GM19328 (cell line): ENCODE measurements at regions not wholly inside any gene's neighbourhood (a gene's known extent, or its start where the extent isn't known, plus 50 kb on each side); places are given as distances from the start of the nearest gene placed in this dataset.

Source experiments
- ATAC-seq: cut with Tn5 transposase; IDR thresholded peaks from one replicate; pipeline ENCODE4 v1.9.1; 2021; ENCODE audit warnings: mild to moderate bottlenecking, moderate library complexity; ENCODE audit not compliant: unreplicated experiment

DNA sequence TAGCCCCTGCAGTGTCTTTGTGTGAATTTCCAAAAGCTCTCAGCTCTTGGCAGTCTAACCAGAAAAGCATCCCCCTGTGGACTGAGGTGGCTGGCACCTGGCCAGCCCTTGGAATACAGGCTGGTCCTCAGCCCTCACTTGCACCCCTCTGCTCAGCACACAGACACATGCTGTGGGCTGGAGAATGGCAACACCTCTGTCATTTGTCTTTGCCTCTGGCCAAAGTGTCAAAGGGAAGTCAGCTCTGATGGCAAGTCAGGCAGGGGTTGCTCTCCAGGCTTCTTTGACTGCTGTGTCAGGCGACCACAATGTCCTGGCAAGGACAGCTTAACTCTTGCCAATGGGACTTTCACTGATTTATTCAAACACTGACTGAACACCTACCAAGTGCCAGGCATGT is 724.8 kb downstream of the INHBA start:
- ATAC-seq, result no peak

DNA sequence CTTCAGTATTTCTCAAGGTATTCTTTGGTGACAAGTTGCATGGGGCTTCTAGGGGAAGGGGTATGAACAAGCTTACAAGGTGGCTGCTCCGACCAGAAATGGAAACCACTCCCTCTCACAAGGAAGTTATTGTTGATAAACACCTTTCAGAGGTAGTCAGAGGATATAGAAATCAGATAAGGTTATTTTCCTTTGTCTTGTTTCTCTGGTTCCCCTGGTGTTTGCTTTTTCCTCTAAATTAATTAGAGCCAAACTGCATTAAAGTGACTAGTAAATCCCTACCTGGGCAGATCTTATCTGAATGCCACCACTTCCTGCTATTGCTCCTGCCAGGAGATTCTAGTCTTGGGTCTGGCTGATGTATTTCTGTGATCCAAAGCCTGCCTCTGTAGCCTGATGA is 725.4 kb downstream of the INHBA start:
- ATAC-seq, result no peak

DNA sequence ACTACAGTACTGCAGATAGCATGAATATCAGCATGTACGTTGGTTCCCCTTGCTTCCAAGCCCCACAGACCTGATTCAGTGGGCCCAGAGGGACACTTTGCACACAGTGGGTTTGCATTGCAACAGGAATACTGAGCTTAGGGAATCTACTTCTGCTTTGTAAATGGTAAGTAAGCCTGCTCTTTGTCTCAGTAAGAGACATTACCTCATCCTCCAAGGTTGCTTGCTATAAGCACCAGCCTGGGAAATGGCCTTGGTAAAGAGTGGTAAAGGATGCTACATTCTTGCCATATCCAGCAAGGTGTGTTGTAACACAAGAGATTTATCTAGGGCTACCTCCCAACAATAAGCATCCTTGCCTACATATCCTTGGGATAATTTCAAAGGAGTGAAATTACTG is 730.5 kb downstream of the INHBA start:
- no peak for ATAC-seq

DNA sequence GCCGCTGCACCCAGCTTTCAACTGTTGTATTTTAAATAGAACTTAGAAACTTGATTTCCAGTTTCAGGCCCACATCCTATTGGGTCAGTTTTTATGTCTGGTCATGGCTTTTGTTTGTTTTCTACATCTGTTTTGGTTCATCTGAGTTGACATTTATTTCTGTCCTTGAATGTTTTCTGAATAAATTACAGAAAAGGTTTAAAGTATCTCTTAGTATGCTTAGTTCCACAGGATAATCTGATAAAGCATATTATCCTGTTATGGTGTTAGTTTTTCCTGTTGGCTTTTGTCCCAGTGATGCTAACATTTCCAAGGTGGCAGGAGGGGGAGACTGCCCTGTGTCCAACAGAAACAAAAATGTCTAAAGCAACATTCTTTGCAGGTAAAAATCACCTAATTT is 733.2 kb downstream of the INHBA start:
- ATAC-seq, result no peak

DNA sequence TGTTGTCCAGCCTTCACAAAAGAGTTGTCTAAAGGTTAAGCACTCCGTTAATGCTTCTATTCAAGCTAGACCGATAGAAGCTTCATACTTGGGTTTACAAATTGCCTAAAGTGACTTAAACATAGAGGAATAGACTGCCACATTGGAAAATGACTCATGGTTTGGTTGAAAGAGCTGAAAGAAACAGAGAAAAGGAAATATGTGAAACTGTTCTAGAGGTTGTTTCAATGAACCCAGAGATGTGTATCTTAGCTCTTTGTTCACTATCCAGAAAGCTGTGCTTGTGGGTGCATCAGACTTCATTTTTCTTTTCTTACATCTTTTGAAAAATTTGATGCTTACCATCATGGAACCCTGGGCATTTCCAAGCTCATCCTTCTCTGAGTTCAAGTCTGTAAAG is 736.2 kb downstream of the INHBA start:
- ATAC-seq, result no peak

DNA sequence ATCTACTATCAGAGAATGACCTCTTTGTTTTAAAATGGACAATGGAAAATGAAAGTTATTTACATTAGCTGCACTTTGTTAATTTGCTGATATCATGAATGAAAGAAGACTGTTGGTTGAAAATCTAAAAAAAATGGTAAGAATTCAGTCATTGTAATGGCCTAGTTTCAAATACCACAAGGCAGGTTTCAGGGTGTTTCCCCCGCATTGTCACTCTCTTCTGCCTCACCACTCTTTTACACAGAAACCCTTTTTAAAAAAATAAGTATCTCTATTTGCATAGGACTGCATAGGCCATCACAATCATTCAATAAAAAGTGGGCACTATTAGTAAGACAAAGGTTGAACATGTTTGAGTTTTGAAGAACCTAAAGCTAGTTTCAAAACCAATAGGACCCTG is 737.1 kb downstream of the INHBA start:
- ATAC-seq, result no peak

DNA sequence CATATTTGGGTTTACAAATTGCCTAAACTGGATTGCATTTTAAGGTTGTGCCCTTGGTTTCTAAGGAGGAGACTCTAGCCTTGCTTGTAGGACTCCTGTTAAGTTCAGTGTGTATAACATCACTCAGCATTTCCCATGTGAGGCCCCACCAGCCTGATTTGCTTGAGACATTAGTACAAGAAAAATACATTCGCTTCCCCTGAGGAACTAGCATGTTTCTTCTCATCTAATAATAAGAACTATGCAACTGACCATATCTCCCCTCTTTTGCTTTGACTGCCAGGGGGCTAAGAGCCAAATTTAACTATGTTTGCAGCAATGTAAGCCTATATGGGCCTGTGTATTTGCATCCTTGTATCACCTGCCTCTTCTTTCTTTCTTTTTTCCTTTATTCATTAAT is 737.9 kb downstream of the INHBA start:
- ATAC-seq, result no peak

DNA sequence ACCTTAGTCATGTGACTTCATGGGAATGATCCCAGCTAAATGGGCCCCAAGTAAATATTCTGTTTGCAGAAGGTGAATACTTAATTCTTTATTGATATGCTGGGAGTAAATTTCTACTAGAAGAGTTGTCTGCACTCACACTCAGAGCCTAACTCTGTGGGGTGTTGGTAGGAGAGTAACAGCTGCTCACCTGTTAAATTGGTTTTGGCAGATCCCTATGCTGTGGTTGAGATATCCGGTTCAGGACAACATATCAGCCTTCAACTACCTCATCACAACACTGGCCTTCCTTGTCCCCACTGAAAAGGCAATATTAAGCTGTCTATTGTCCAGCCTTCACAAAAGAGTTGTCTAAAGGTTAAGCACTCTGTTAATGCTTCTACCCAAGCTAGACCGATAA is 738.3 kb downstream of the INHBA start:
- no peak for ATAC-seq

DNA sequence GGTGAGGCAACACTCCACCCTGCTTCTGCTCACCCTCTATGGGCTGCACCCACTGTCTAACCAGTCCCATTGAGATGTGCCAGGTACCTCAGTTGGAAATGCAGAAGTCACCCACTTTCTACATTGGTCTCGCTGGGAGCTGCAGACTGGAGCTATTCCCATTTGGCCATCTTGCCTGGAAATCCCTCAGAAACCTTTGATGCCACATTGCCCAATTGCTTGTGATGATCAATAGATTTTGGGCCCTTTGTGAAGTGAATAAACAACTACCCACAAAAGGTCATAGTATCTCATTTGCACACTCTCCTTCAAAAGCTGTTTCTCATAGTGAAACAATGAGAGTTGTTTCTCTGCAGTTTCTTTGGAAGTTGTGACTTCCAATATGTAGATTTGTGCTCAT is 742.9 kb downstream of the INHBA start:
- ATAC-seq, result no peak

DNA sequence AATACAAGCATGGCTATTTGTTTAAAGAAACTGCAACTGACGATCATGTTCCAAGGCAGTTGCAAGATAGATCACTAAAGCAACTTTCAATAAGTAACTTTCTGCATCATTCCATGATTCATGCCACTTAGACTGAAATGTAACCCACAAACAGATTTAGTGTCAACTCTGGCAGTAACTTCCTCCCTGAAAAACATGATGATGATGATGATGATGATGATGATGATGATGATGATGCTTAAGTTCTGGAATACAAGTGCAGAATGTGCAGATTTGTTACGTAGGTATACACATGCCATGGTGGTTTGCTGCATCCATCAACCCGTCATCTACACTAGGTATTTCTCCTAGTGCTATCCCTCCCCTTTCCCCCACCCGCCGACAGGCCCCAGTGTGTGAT is 754.7 kb downstream of the INHBA start:
- no peak for ATAC-seq

DNA sequence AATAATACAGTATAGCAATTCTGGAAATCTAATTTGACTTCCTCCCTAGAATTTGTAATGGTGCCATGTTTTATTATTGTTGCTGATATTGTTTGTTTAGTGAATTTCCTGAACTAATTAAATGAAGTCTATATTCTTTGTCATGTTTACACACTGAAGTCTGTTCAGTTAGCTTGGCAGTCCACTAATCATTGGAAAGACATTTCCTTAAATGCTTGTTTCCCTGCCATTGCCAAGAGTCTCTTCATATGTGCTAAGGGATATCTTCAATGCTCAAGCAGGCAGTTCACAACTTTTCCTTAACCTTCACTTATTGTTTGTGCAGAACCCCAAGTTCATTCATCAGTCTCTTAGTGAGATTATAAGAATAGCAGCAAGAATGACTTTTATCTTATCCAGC is 755.3 kb downstream of the INHBA start:
- no peak for ATAC-seq

DNA sequence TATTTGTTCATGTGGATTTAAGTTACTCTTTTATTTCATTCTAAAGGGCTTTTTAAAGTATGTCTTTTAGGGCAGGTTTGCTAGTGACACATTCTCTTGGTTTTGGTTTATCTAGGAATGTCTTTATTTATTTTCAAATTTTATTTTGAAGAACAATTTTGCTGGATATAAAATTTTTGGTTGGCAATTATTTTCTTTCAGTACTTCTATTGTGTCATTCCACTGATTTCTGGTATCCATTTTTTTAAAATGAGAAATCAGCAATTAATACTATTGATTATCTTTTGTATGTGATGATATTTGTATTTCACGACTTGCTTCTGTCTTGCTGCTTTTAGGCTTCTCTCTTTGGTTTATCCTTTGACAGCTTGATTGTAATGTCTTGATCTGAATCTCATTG is 756.3 kb downstream of the INHBA start:
- no peak for ATAC-seq

DNA sequence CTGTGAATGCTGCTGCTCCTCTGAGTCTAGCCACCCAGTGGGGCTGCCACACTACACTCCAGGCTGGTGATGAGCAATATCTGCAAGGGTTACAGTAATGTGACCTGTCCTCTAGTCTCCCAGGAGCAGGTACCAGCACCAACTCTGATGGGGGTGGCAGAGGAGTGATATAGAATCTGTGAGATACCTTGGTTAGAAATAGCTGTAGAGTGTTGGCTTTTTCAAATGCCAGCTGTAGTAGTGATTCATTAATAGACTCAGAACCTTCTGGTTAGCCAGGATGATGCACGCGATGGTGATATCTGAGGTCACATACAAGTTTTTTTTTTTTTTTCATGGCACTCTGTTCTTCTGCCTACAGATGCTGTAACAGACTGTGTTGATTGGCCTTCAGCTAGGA is 757.1 kb downstream of the INHBA start:
- ATAC-seq, result no peak

DNA sequence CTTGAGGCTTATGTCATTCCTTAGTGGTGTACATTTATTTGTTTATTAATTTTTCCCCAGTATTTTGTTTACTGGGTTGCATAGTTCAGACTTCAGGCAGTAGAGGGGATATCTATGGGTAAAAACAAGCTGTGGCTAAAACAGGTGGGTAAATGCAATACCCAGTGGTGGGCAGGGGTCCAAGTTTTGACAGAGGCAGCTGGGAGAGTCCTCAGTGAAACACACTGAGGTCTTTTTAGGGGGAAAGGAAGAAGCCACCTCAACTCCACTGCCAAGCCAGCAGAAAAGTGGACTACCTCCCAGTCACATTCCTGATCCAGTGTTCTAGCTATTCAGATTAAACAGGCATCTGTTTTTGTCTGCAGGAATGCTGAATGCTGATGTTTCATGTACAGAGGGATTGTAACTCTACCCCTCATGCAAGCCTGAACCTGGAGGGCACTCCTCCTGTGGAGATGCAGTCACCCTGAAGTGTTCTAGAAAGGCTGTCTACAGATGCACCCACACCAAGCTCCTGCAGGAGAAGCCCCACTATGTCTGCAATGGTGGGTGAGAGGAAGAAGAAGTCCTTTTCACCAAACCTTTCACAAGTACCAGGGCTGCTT is 757.8 kb downstream of the INHBA start:
- ATAC-seq, result no peak

DNA sequence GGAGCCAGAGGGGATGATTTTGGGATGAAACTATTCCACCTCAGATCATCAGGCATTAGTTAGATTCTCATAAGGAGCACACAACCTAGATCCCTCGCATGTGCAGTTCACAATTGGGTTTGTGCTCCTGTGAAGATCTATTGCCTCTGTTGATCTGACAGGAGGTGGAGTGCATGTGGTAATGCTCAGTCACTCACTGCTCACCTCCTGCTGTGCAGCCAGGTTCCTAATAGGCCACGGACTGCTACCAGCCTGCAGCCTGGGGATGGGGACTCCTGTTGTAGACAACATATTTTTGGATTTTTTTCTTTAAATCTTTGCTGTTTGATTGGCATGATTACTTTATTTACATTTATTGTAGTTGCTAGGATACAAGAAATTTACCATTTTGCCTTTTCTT is 765.0 kb downstream of the INHBA start:
- no peak for ATAC-seq

DNA sequence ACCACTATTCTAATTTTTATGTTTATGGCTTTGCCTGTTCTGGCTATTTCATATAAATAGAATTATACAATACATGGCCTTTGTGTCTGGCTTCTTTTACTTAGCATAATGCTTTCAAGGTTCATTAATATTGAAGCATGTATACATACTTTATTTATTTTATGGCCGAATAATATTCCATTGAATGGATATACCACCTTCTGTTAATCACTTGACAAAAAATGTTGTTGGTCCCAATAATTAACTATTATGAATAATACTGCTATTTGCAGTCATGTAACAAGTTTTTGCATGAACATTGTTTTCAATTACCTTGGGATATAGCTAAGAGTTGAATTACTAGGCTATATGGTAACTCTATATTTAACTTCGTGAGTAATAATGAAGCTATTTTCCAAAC is 767.5 kb downstream of the INHBA start:
- ATAC-seq, result no peak

DNA sequence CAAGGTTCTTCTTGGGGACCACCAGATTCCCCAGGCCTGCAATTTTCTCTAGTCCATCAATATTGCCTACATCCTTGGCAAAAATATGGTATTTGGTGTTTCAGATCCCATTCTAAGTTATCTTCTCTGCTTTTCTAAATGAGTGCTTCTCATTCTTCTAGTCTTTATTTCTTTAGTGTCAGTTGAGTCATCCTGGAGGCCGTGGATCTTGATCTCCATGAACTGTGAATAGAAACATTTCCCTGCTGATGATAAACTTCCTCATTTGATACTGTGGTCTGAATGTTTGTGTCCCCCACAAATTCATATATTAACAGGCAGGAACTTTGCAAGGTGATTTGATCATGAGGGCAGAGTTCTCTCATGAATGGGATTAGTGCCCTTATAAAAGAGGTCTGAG is 779.3 kb downstream of the INHBA start:
- ATAC-seq, result no peak

DNA sequence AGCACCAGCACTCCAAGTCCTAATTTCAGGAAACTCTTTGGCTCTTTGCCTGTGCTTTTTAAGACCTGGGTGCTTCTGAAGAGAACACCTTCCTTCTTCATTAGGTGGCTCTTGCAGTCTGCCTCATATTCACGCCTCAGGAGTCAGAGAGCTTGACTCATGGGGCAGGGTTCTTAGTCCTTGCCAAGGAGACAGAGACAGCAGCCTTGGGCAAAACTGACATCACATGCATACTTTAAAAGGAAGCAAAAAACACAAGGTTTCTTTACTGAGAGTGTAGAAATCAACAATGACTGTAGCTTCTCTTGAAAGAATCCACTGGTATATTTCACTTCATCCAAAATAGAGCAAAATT is 780.6 kb downstream of the INHBA start:
- ATAC-seq, result no peak

DNA sequence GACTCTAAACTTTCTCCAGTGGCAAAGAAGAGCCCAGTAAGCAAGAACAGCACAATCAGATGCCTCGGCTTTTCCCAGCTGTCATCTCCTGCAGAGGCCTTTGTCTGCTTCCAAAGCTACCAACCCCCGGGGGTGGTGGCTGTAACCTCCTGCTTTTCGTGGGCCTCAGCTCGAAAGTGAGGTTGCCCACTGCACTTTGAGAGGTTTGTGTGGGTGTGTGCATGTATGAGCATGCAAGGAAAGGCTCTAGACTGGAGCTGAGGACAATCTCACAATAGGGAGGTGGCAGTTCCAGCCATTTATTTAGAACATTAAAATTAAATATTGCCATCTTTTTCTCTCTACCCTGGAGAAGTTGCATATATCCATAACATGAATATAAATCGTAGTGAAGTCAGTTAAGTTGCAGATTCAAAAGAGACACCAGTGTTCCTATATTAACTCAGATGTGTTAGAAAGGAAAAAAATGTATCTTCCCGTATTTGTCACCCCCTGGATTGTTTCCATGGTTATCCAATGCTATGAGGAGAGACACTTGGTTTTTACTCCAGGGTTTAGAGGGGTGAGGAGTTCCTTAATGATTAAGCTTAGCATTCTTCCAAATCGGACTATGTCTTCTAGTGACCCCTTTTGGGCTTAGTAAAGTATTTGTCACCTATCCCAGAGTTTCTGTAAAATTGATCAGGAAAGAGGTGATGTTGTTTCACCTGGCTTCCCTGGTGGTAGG is 781.1 kb downstream of the INHBA start:
- no peak for ATAC-seq

DNA sequence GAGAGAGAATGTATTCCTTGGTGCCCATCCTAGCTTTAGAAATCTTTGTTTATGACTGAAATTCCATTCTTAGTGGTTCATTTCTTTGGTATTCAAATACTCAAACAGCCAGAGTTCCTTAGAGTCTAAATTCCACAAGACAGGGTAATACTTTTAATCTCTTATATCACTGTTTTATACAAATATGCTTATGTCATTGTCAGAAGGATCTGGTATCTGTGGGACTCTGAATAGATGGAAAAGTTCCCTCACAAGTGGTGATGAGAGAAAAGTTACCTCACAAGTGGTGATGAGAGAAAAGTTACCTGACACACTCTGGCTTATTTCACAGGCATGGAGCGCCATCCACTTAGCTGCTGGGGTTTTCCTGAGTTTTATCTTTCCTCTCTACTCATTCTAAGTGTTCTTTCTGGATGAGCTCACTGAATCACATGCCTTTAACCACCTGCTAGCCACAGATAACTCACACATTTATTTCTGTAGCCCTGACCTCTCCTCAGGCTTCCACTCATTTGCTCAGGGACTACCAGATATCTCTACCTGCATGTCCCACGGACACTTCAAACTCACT is 784.0 kb downstream of the SUGCT start:
- no peak for ATAC-seq

DNA sequence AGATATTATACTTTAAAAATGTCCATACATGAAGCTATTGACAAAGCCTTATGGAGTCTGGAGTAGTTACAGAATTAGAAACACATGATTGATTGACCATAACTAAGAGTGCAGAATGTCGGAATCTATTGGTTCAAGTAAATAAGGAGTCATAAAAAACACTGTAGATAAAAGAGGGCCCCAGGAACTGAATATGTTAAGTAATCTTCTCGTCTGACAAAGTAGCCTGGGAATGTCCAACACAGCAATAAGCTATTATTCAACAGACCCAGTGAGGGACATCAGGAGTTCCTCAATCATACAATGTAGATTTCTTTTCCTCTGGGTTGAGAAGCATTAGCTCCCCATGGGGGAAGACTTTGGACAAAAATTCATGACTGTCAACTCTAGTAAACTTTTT is 782.0 kb downstream of the SUGCT start:
- no peak for ATAC-seq

DNA sequence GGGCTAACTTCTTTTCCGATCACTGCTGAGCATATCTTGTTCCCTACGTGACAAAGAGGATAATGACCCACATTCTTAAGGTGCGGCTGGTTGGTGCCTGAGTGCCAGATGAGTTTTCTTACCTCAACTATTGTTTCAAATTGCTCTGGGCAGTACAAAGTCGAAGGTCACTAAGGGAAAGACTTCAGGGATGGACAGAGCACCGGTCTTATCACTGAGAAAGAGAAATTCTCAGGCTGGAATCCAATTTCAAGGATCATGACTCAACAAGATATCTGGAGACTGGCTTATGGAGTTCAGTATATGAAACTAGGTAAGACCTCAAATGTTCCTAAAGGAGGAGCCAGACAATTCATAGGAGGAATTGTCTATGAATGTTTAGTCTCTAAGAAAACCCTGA is 780.3 kb downstream of the SUGCT start:
- ATAC-seq, result no peak
